ENCODE measurements at regions not wholly inside any gene's neighbourhood (a gene's known extent, or its start where the extent isn't known, plus 50 kb on each side); places are given as distances from the start of the nearest gene placed in this dataset.
"Not testable (repeated sequence)": the region's sequence is repeated elsewhere in the genome, so short reads cannot be mapped to it uniquely, and the experiment has no call there.

DNA sequence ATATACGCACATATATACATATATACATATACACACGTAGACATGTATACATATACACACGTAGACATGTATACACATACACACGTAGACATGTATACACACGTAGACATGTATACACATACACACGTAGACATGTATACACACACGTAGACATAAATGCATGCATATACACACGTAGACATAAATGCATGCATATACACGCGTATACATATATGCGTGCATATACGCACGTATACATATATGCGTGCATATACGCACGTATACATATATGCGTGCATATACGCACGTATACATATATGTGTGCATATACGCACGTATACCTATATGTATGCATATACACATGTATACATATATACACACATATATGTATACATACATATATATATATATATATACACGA, 114.9 kb upstream of the XIST start:
- H3K36me3 Mint-ChIP-seq, result peaks cover 11% of the 10 kb centered on the region
- not testable (repeated sequence) for H3K27ac Mint-ChIP-seq, H3K27me3 Mint-ChIP-seq, H3K9me3 Mint-ChIP-seq, H3K4me1 Mint-ChIP-seq, DNase-seq, H3K4me3 Mint-ChIP-seq

DNA sequence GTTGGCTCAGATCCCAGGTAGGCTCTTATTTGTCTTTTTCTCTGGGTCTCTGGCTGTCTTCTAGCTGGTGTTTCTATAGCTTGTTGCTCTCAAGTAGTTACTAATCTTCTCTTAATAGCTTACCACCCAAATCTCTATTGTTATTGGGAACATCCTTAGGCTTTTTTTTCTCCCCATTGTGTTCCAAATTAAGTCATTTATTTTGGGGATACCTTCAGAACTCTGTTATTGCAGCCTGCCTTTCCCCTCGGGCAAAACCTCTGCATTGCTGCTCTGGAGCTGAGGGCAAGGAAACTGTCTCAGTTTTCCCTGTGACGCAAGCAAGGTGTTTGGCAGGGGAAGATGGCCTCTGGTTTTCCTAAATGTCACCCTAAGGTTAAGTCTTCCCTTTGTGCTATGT, 113.3 kb upstream of the XIST start:
- no peaks in the 10 kb centered on the region for H3K9me3 Mint-ChIP-seq
- no peak overlapping the region for H3K4me3 Mint-ChIP-seq
- H3K27me3 Mint-ChIP-seq, result no peaks in the 10 kb centered on the region
- H3K27ac Mint-ChIP-seq, result no peak overlapping the region
- H3K4me1 Mint-ChIP-seq, result peaks cover 11% of the 10 kb centered on the region
- DNase-seq, result no peak
- peaks cover 11% of the 10 kb centered on the region for H3K36me3 Mint-ChIP-seq

DNA sequence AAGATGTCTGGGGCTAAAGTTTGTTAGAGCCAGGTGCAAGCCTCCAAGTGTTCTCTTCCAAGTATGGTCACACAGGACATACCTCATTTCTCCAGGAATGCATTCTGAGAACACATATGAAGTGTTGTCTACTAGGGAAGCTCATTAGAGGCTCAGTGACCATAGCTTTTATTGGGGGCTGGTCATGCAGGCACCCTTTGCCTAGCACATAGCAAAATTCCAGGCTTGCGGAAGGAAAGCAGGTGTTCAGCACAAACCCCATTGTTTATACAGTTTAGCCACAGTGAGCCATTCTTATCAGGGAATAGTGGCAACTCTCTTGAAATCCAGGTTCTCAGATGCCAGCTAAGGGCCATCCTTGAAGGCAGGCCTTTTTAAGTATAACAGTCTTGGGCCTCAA, 112.1 kb upstream of the XIST start:
- Mint-ChIP-seq H3K4me3 (no peak overlapping the region), H3K4me1 (peaks cover 14% of the 10 kb centered on the region), H3K27me3 (no peaks in the 10 kb centered on the region), H3K9me3 (no peaks in the 10 kb centered on the region), H3K27ac (peak overlapping the region; percentile 25), H3K36me3 (peaks cover 9% of the 10 kb centered on the region)
- DNase-seq, result no peak

DNA sequence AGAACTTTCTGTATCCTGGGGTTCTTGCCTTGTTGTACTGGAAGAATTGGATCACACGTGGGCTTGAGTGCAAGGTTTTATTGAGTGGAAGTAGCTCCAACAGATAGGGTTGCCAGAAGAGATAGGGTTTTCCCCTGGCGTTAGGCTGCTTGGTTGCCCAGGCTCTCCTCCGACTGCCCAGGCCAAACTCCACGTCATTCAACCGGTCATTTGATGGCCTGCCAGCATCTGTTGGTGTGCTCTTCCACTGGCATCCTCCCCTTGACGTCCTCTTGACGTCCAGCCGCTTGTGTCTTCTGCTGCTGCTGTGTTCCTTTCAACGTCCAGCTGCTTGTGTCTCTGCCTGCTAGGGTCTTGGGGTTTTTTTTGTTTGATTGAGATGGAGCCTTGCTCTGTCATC, 111.2 kb upstream of the XIST start:
- H3K4me1 Mint-ChIP-seq, result peaks cover 14% of the 10 kb centered on the region
- no peak for DNase-seq
- H3K27ac Mint-ChIP-seq, result no peak overlapping the region
- H3K36me3 Mint-ChIP-seq, result peaks cover 5% of the 10 kb centered on the region
- no peaks in the 10 kb centered on the region for H3K27me3 Mint-ChIP-seq
- no peak overlapping the region for H3K4me3 Mint-ChIP-seq
- no peaks in the 10 kb centered on the region for H3K9me3 Mint-ChIP-seq

DNA sequence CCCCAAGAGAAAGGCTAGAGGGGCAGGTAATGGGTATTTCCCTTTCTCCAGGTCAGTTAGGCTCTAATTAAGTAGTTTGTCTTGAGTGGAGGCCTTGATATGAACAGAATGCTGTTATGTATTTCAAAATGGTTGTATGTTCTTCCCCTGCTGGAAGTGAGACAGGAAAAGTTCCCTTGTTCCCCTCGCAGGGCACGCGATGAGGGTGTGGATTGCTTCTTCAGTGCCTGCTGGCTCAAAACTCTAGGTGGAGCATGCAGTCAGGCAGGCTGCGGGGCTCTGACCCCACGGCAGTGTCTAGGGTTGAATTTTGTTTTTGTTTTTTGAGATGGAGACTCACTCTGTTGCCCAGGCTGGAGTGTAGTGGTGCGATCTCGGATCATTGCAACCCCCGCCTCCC, 110.4 kb upstream of the XIST start:
- Mint-ChIP-seq H3K9me3 (no peaks in the 10 kb centered on the region), H3K36me3 (peaks cover 9% of the 10 kb centered on the region), H3K4me1 (peaks cover 17% of the 10 kb centered on the region), H3K4me3 (no peak overlapping the region), H3K27me3 (no peaks in the 10 kb centered on the region), H3K27ac (no peak overlapping the region)
- no peak for DNase-seq

DNA sequence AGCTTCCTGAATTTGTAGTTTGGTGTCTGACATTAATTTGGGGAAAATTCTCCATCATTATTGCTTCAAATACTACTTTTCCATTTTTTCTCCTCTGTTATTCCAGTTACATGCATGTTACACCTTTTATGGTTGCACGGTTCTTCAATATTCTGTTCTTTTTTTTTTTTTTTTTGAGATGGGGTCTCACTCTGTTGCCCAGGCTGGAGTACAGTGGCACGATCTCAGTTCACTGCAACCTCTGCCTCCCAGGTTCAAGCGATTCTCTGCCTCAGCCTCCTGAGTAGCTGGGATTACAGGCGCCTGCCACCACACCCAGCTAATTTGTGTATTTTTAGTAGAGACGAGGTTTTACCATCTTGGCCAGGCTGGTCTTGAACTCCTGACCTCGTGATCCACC, 109.4 kb upstream of the XIST start:
- H3K27me3 Mint-ChIP-seq, H3K36me3 Mint-ChIP-seq: not testable (repeated sequence)

DNA sequence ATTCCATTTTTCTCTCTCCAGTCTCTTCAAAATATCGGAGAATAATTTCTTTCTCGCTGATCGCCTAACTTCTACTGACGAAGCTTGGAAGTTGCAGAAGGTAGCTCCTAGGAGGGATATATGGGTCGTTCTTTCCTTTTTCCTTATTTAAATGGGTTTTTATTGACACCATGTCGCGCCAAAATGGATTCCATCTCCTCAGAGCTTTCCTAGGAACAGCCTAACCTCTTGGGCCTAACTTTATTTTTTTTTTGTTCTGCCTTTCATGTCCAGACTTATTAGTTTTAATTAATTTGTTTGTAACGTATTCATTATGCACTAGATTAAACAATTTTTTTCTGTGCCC, 92.0 kb upstream of the XIST start:
- no peak for DNase-seq
- peak overlapping the region; percentile 91 for H3K4me3 Mint-ChIP-seq
- no peaks in the 10 kb centered on the region for H3K9me3 Mint-ChIP-seq
- H3K27me3 Mint-ChIP-seq, result no peaks in the 10 kb centered on the region
- peak overlapping the region; percentile 92 for H3K27ac Mint-ChIP-seq
- peaks cover 10% of the 10 kb centered on the region for H3K36me3 Mint-ChIP-seq
- H3K4me1 Mint-ChIP-seq, result peaks cover 12% of the 10 kb centered on the region

More for the DNA sequence above, 109.4 kb upstream of the XIST start:
- DNase-seq, H3K4me3 Mint-ChIP-seq, H3K9me3 Mint-ChIP-seq, H3K27ac Mint-ChIP-seq: not testable (repeated sequence)
- H3K4me1 Mint-ChIP-seq, result peaks cover 21% of the 10 kb centered on the region

DNA sequence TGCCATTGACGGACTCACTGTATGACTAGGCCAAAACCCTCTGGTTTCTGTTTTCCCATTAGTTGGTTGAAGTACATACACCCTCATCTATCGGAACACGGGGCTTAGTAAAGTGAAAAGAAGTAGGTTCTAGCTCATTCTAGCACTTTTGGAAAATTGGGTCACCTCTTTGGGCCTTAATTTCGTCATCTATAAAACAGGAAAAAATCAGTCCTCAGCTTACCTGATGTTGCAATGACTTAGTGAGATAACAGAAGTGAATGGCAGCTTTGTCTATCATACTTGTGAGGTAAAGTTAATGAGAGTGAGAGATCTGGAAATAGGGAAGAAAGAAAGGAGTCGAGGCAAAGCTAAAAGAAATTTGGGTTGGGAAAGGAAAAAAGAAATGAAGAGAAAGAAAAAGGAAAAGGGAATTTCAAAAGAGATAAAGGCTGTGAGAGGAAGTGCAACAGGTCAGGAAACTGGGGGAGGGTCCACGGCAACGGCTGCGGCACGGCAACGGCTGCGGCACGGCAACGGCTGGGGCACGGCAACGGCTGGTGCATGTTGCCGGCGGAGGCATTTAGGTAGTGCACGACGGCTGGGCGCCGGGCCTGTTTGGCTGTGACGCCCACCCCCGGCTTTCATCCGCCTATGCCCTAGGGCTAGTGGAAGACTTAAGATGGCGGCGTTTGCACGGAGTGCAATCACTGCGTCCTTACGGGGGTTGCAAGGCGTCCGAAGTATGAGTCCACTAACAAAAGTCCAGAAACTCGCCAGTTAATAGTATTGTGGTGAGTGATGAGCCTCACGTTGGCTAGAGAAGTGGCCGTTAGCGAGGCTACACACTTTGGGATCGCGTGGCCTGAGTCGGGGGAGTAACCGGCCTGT, 91.4 kb upstream of the XIST start:
- no peaks in the 10 kb centered on the region for H3K27me3 Mint-ChIP-seq
- DNase-seq, result peak; percentile 85
- H3K36me3 Mint-ChIP-seq, result peaks cover 8% of the 10 kb centered on the region
- H3K4me1 Mint-ChIP-seq, result peaks cover 12% of the 10 kb centered on the region
- H3K4me3 Mint-ChIP-seq, result peak overlapping the region; percentile 91
- H3K27ac Mint-ChIP-seq, result peak overlapping the region; percentile 92
- no peaks in the 10 kb centered on the region for H3K9me3 Mint-ChIP-seq

DNA sequence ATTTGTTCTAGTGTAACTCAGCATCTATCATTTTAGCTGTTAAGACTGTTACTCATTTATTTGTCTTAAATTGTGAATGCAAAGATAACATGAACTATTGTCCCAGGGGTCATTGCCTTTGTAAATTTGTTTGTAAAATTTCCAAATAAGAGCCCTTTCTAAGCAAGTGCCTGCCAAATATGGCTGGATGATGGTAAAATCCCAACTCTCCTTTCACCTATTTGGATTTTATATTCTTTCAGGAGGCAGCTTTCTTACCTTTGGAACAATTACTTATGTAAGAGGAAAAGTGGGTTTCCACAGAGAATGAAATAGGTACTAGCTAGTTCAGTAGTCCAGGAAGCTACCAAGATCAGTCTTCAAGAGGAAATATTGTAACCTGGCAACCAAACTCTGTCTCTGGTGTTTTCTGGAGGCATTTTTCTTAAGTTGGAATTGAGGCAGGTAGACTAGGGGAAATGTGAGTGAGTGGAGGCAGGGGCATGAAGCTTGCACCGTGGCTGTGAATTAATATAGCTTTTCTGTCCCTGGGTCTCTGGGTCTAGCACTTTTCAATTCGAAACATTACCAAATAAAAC, 88.5 kb upstream of the XIST start:
- Mint-ChIP-seq H3K4me1 (peaks cover 4% of the 10 kb centered on the region), H3K9me3 (no peaks in the 10 kb centered on the region), H3K27ac (no peak overlapping the region), H3K27me3 (no peaks in the 10 kb centered on the region), H3K36me3 (peaks cover 4% of the 10 kb centered on the region), H3K4me3 (no peak overlapping the region)
- DNase-seq, result no peak

DNA sequence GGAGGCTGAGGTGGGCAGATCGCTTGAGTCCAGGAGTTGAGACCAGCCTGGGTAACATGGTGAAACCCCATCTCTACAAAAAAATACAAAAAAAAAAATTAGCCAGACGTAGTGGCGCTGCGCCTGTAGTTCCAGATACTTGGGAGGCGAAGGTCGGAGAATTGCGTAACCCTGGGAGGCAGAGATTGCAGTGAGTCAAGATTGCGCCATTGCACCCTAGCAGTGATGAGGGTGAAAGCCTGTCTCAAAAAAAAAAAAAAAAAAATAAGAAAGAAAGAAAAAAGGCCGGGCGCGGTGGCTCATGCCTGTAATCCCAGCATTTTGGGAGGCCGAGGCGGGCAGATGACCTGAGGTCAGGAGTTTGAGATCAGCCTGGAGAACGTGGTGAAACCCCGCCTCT, 85.3 kb upstream of the XIST start:
- H3K4me3 Mint-ChIP-seq, H3K27me3 Mint-ChIP-seq, H3K9me3 Mint-ChIP-seq, DNase-seq, H3K4me1 Mint-ChIP-seq, H3K27ac Mint-ChIP-seq, H3K36me3 Mint-ChIP-seq: not testable (repeated sequence)

DNA sequence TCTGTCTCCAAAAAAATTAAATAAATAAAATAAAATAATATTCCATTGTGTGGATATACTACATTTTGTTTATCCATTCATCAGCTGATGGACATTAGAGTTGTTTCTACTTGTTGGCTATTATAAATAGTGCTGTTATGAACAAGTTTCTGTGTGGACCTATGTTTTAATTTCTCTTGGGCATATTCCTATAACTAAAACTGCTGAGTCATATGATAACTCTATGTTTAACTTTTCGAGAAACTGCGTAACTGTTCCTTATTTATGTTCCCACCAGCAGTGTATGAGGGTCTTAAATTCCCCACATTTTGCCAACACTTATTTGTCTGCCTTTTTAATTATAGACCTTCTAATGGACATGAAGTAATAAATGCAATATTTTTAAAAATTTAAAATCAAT, 80.0 kb upstream of the XIST start:
- no peaks in the 10 kb centered on the region for H3K27me3 Mint-ChIP-seq
- H3K9me3 Mint-ChIP-seq, result no peaks in the 10 kb centered on the region
- H3K36me3 Mint-ChIP-seq, result no peaks in the 10 kb centered on the region
- H3K4me1 Mint-ChIP-seq, result no peaks in the 10 kb centered on the region
- DNase-seq, result no peak
- no peak overlapping the region for H3K4me3 Mint-ChIP-seq
- no peak overlapping the region for H3K27ac Mint-ChIP-seq

DNA sequence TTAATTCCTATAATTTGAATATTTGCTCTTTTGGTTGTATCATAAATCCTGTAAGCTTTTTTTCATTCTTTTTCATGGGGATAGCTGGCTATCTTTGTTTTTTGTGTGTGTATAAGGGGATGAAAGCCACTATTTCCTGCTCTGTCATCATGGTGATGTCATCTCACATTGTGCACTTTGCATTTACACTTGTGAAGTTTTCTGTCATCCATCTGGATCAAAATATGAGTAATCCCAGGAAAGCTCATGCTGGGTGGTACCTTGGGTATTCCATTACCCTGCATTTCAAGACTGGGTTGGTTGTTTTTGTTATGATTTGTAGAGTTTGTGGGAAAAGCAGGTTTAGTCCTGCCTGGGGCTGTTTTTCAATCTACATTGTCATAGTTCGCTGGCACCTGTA, 77.8 kb upstream of the XIST start:
- no peaks in the 10 kb centered on the region for H3K9me3 Mint-ChIP-seq

DNA sequence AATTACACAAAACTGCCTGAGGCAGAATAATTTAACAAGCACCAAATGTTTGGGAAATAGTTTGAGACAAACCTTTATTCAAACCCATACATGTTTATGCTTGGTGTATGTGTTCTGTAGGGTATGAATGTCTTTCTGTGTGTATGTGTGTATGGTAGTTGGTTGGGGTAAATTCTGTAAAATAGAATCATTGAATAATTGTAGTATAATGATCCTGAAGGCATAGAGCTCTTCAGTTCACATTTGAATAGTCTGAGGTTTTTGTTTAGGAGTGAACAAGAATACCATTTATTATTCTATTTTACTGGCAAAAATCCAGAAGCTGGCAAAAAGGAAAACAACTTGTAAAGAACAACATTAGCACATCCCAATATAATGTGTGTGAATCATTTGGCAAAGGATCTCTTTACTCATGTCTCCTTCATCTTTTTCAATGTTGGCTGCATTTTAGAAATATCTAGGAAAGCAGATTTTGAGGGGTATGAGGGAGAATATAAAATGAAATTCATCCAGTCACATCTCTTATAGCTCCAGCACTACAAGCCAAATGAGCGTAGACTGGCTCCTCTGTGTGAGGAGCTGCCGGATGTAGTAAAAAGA, 70.4 kb upstream of the XIST start:
- no peak overlapping the region for H3K4me3 Mint-ChIP-seq

More for the DNA sequence above, 77.8 kb upstream of the XIST start:
- H3K27ac Mint-ChIP-seq, result no peak overlapping the region
- H3K4me3 Mint-ChIP-seq, result no peak overlapping the region
- no peaks in the 10 kb centered on the region for H3K27me3 Mint-ChIP-seq
- DNase-seq, result no peak
- no peaks in the 10 kb centered on the region for H3K4me1 Mint-ChIP-seq
- H3K36me3 Mint-ChIP-seq, result no peaks in the 10 kb centered on the region

DNA sequence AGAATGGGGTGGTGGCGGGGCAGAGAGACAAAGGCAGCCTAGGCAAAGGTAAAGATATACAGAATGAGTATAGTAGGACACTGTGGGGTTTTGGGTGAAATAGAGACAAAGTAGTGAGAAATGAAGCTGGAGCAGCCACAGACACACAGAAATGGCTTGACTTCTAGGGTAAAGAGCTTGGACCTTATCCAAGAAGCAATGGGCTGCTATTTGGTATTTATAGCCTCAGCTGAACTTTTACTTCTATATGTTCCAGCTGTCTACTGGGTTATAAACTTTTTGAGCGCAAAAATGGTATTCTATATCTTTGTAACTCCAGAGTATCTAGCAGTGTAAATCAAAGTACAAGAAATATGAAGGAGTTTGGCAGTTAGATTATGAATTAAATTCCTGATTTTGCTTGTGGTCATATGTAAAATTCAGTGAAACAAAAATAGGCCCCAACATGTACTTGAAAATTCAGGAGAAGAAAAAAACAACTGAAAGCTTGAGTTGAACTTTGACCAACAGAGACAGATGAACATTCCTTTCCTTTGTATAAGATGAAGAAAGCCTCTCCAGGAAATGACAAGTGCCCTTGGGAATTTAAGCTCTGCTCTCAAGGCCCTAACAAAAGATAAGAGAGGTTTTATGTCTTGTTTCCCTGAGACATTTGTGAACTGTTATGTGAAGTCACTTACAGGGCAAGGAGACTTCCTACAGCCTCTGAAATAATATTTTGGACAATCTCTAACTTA, 64.6 kb upstream of the XIST start:
- H3K27ac Mint-ChIP-seq, result no peak overlapping the region
- H3K4me3 Mint-ChIP-seq, result no peak overlapping the region
- no peaks in the 10 kb centered on the region for H3K9me3 Mint-ChIP-seq
- no peak for DNase-seq
- H3K36me3 Mint-ChIP-seq, result no peaks in the 10 kb centered on the region
- no peaks in the 10 kb centered on the region for H3K27me3 Mint-ChIP-seq
- no peaks in the 10 kb centered on the region for H3K4me1 Mint-ChIP-seq

More for the DNA sequence above, 70.4 kb upstream of the XIST start:
- Mint-ChIP-seq H3K9me3 (no peaks in the 10 kb centered on the region), H3K27ac (no peak overlapping the region), H3K36me3 (no peaks in the 10 kb centered on the region), H3K27me3 (no peaks in the 10 kb centered on the region), H3K4me1 (no peaks in the 10 kb centered on the region)
- no peak for DNase-seq

DNA sequence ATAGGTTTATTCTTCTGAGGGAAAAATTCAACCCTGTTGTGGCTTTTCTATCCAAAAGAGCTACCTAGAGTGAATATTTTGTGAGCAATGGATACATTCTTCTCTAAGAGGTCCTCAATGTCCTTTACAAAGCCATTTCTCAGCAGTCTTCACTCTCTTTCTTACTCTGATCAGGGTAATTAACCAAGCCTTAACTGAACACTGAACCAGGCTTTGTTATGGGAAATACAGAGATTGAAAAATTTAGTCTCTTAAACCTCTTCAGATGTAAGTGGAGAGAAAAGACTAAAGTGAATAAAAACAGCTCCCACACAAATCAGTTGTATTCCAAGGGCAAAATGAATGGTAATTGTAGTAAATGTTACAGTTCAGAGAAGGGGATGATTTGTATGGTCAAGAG, 64.0 kb upstream of the XIST start:
- Mint-ChIP-seq H3K27ac (no peak overlapping the region), H3K9me3 (no peaks in the 10 kb centered on the region), H3K4me3 (no peak overlapping the region), H3K27me3 (no peaks in the 10 kb centered on the region), H3K36me3 (no peaks in the 10 kb centered on the region), H3K4me1 (no peaks in the 10 kb centered on the region)
- DNase-seq, result no peak

Data from activated naive CD8-positive, alpha-beta T cell treated with anti-CD3 and anti-CD28 coated beads for 36 hours (primary cell).